Stomach (tissue), 4 donors: ENCODE measurements at regions not wholly inside any gene's neighbourhood (a gene's known extent, or its start where the extent isn't known, plus 50 kb on each side); places are given as distances from the start of the nearest gene placed in this dataset.

Experiments used
- CTCF ChIP-seq, 7 experiments: fragments of 450-650 bp in 4 of 7; fragments of 200-600 bp in 3 of 7; sonication (generic) in 3 of 7; IDR thresholded peaks; one replicate each; pipeline ENCODE4 v1.5.1; 2016 to 2019; ENCODE audit warnings: antibody characterized with exemption in 7 of 7, control low read depth in 2 of 7, mild to moderate bottlenecking in 1 of 7
- POLR2A ChIP-seq, 4 donors: fragments of 450-650 bp; IDR thresholded peaks; one replicate each; pipeline ENCODE4 v1.6.1; 2016; ENCODE audit warnings: antibody characterized with exemption in 4 of 4, control low read depth in 2 of 4, mild to moderate bottlenecking in 1 of 4, moderate library complexity in 1 of 4

GRCh38 chr11:119839476-119840133 lies 110.6 kb upstream of the NECTIN1 start:
- TF ChIP-seq CTCF (IDR thresholded peaks at IDR 0.05) (no peak), POLR2A (IDR thresholded peaks at IDR 0.05) (no peak)
